ENCODE measurements at regions not wholly inside any gene's neighbourhood (a gene's known extent, or its start where the extent isn't known, plus 50 kb on each side); places are given as distances from the start of the nearest gene placed in this dataset.

DNA sequence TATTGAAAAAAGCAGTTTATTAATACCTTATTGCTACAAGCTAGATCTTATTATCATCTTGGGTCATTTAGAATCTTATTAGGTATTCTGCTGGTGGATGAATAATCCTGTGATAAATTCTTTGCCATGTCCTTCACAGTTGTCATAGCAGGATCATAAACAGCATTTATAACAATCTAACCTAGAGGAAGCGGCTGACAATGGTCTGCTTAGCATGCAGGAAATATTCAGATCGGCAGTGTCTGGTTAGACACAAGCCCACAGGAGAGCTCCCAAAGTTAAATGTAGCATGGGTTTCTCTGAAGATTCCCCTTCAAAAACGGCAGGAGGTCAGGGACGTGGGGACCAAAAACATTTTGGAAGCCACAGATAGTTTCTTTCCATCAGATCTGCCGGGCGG is 179.3 kb downstream of the FOXB1 start:
- no peak for DNase-seq (ENCODE audit: insufficient read length, low spot score, missing footprints)
- H3K9me3 ChIP-seq (ENCODE audit: low read depth, low read length), result no peaks in the 10 kb centered on the region
- H3K79me2 ChIP-seq (ENCODE audit: insufficient read depth, low read length), result no peaks in the 10 kb centered on the region

GRCh38 chr15:60184579-60184978 is 180.5 kb downstream of the FOXB1 start:
- Histone ChIP-seq H3K27ac (ENCODE audit: low read depth, low read length) (no peak overlapping the region), H3K79me2 (ENCODE audit: insufficient read depth, low read length) (no peaks in the 10 kb centered on the region), H3K4me2 (ENCODE audit: insufficient read depth, low read length) (no peak overlapping the region), H3K36me3 (ENCODE audit: insufficient read depth, low read length) (no peaks in the 10 kb centered on the region), H4K20me1 (ENCODE audit: insufficient read depth, low read length) (no peaks in the 10 kb centered on the region), H2AFZ (ENCODE audit: low read length) (no peak overlapping the region), H3K4me3 (ENCODE audit: insufficient read depth, low read length) (no peak overlapping the region), H3K9me3 (ENCODE audit: low read depth, low read length) (no peaks in the 10 kb centered on the region), H3K27me3 (ENCODE audit: insufficient read depth, low read length) (peaks cover 9% of the 10 kb centered on the region), H3K4me1 (ENCODE audit: insufficient read depth, low read length) (no peaks in the 10 kb centered on the region)
- DNase-seq (ENCODE audit: insufficient read length, low spot score, missing footprints), result no peak
- TF ChIP-seq, protein P1, sequence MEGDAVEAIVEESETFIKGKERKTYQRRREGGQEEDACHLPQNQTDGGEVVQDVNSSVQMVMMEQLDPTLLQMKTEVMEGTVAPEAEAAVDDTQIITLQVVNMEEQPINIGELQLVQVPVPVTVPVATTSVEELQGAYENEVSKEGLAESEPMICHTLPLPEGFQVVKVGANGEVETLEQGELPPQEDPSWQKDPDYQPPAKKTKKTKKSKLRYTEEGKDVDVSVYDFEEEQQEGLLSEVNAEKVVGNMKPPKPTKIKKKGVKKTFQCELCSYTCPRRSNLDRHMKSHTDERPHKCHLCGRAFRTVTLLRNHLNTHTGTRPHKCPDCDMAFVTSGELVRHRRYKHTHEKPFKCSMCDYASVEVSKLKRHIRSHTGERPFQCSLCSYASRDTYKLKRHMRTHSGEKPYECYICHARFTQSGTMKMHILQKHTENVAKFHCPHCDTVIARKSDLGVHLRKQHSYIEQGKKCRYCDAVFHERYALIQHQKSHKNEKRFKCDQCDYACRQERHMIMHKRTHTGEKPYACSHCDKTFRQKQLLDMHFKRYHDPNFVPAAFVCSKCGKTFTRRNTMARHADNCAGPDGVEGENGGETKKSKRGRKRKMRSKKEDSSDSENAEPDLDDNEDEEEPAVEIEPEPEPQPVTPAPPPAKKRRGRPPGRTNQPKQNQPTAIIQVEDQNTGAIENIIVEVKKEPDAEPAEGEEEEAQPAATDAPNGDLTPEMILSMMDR (IDR thresholded peaks at IDR 0.05; ENCODE audit: extremely low read depth, low read depth, low read length), result no peak

More for the DNA sequence above, 179.3 kb downstream of the FOXB1 start:
- no peak overlapping the region for H3K4me3 ChIP-seq (ENCODE audit: insufficient read depth, low read length)
- no peak overlapping the region for H3K27ac ChIP-seq (ENCODE audit: low read depth, low read length)
- H3K4me1 ChIP-seq (ENCODE audit: insufficient read depth, low read length), result no peaks in the 10 kb centered on the region
- no peaks in the 10 kb centered on the region for H3K36me3 ChIP-seq (ENCODE audit: insufficient read depth, low read length)
- H4K20me1 ChIP-seq (ENCODE audit: insufficient read depth, low read length), result no peaks in the 10 kb centered on the region
- no peak overlapping the region for H2AFZ ChIP-seq (ENCODE audit: low read length)
- no peak overlapping the region for H3K4me2 ChIP-seq (ENCODE audit: insufficient read depth, low read length)
- peaks cover 9% of the 10 kb centered on the region for H3K27me3 ChIP-seq (ENCODE audit: insufficient read depth, low read length)
- TF ChIP-seq, protein P1 (IDR thresholded peaks at IDR 0.05; ENCODE audit: extremely low read depth, low read depth, low read length), result no peak

GRCh38 chr15:60191016-60191415 is 186.9 kb downstream of the FOXB1 start:
- DNase-seq (ENCODE audit: insufficient read length, low spot score, missing footprints), result no peak
- no peaks in the 10 kb centered on the region for H3K27me3 ChIP-seq (ENCODE audit: insufficient read depth, low read length)
- no peaks in the 10 kb centered on the region for H3K9me3 ChIP-seq (ENCODE audit: low read depth, low read length)
- H3K27ac ChIP-seq (ENCODE audit: low read depth, low read length), result no peak overlapping the region
- H3K4me1 ChIP-seq (ENCODE audit: insufficient read depth, low read length), result no peaks in the 10 kb centered on the region
- no peaks in the 10 kb centered on the region for H3K36me3 ChIP-seq (ENCODE audit: insufficient read depth, low read length)
- no peaks in the 10 kb centered on the region for H4K20me1 ChIP-seq (ENCODE audit: insufficient read depth, low read length)
- H3K4me2 ChIP-seq (ENCODE audit: insufficient read depth, low read length), result no peak overlapping the region
- no peak overlapping the region for H3K4me3 ChIP-seq (ENCODE audit: insufficient read depth, low read length)
- no peak overlapping the region for H2AFZ ChIP-seq (ENCODE audit: low read length)
- TF ChIP-seq, protein P1 (IDR thresholded peaks at IDR 0.05; ENCODE audit: extremely low read depth, low read depth, low read length), result no peak
- no peaks in the 10 kb centered on the region for H3K79me2 ChIP-seq (ENCODE audit: insufficient read depth, low read length)

GRCh38 chr15:60191821-60192220 is 187.7 kb downstream of the FOXB1 start:
- TF ChIP-seq, protein P1 (IDR thresholded peaks at IDR 0.05; ENCODE audit: extremely low read depth, low read depth, low read length), result no peak
- Histone ChIP-seq H3K4me3 (ENCODE audit: insufficient read depth, low read length) (no peak overlapping the region), H3K27me3 (ENCODE audit: insufficient read depth, low read length) (peaks cover 3% of the 10 kb centered on the region), H4K20me1 (ENCODE audit: insufficient read depth, low read length) (no peaks in the 10 kb centered on the region), H3K36me3 (ENCODE audit: insufficient read depth, low read length) (no peaks in the 10 kb centered on the region), H3K27ac (ENCODE audit: low read depth, low read length) (no peak overlapping the region), H3K9me3 (ENCODE audit: low read depth, low read length) (no peaks in the 10 kb centered on the region), H3K79me2 (ENCODE audit: insufficient read depth, low read length) (no peaks in the 10 kb centered on the region), H3K4me2 (ENCODE audit: insufficient read depth, low read length) (no peak overlapping the region), H2AFZ (ENCODE audit: low read length) (no peak overlapping the region), H3K4me1 (ENCODE audit: insufficient read depth, low read length) (no peaks in the 10 kb centered on the region)
- no peak for DNase-seq (ENCODE audit: insufficient read length, low spot score, missing footprints)

Data from osteoblast (primary cell).